PC-9 (cell line): ENCODE measurements at regions not wholly inside any gene's neighbourhood (a gene's known extent, or its start where the extent isn't known, plus 50 kb on each side); places are given as distances from the start of the nearest gene placed in this dataset.

ENCODE experiments used
- EZH2 ChIP-seq: fragments of 200-600 bp; sonication (generic); IDR thresholded peaks from 2 replicates; pipeline ENCODE4 v1.8.0; 2017; ENCODE audit warnings: antibody characterized with exemption, low read depth
- TF ChIP-seq, protein P1 (sequence below): fragments of 200-600 bp; sonication (generic); conservative IDR thresholded peaks from 2 replicates; pipeline ENCODE4 v1.6.1; 2017; ENCODE audit warnings: mixed run types, antibody characterized with exemption, mild to moderate bottlenecking, moderate library complexity

- TF ChIP-seq, protein P1, sequence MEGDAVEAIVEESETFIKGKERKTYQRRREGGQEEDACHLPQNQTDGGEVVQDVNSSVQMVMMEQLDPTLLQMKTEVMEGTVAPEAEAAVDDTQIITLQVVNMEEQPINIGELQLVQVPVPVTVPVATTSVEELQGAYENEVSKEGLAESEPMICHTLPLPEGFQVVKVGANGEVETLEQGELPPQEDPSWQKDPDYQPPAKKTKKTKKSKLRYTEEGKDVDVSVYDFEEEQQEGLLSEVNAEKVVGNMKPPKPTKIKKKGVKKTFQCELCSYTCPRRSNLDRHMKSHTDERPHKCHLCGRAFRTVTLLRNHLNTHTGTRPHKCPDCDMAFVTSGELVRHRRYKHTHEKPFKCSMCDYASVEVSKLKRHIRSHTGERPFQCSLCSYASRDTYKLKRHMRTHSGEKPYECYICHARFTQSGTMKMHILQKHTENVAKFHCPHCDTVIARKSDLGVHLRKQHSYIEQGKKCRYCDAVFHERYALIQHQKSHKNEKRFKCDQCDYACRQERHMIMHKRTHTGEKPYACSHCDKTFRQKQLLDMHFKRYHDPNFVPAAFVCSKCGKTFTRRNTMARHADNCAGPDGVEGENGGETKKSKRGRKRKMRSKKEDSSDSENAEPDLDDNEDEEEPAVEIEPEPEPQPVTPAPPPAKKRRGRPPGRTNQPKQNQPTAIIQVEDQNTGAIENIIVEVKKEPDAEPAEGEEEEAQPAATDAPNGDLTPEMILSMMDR: no peak
- TF ChIP-seq EZH2: no peak
Measured at GRCh38 chr4:38287101-38287851, 327.1 kb downstream of the PTTG2 start.
